ENCODE measurements at regions not wholly inside any gene's neighbourhood (a gene's known extent, or its start where the extent isn't known, plus 50 kb on each side); places are given as distances from the start of the nearest gene placed in this dataset. TPM values are rescaled to one million over a fixed set of nuclear protein-coding genes. Genes with fewer than 3 reads are reported as not detected.

DNA sequence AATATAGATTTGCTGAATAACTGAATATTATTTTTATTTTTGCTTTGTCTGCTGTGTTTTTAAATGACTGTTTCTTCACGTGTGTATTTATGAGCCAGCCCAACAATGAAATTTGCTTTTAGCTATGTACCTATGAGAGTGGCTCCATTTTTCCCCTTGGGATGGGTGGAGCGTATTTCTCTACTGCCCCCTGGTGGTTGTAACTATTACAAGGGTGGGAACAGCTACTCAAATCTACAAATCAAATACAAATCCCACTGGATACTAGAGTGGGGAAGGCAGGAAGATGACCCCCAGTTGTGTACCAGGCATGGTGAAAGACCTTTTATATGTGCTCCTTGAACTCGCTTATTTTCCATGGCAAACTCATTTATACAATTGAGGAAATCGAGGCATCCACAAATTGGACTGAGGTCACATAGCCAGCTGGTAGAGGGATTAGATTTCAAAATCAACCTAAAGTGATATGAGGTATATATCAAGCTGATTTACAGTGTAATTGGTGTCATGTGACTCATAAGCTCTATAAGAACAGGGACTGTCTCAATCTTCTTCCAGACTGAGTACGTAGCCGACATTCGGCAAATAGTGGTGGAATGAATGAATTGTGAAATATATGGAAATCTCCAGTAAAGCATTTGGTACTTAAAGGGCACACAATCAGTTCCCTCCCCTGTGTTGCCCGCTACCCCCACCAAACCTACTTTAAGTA, 69.5 kb upstream of the VEPH1 start:
- no peak overlapping the region for H3K27ac ChIP-seq (ENCODE audit: low read length, poor library complexity, severe bottlenecking)
- no peak overlapping the region for H3K4me2 ChIP-seq (ENCODE audit: low read length, poor library complexity, severe bottlenecking)
- no peak overlapping the region for H3K4me3 ChIP-seq (ENCODE audit: insufficient read depth in 1 of 2, low read depth in 1 of 2, low read length in 2 of 2)
- H2BK12ac ChIP-seq (ENCODE audit: low read length in 2 of 2), result no peak overlapping the region
- no peak overlapping the region for H3K9ac ChIP-seq (ENCODE audit: low read length)
- H2AK5ac ChIP-seq (ENCODE audit: low read length, severe bottlenecking), result peak overlapping the region; percentile 42
- peaks cover 1% of the 10 kb centered on the region for H3K4me1 ChIP-seq (ENCODE audit: control insufficient read depth, insufficient read depth, low read depth, low read length)
- no peaks in the 10 kb centered on the region for H3K9me3 ChIP-seq (ENCODE audit: control insufficient read depth, low read length)
- H3K14ac ChIP-seq (ENCODE audit: low read length in 2 of 2), result no peak overlapping the region
- H3K18ac ChIP-seq (ENCODE audit: low read depth in 1 of 2, low read length in 2 of 2), result no peak overlapping the region
- H3K79me1 ChIP-seq (replicated peaks; ENCODE audit: low read length, poor library complexity, severe bottlenecking), result no peaks in the 10 kb centered on the region
- H2BK15ac ChIP-seq (ENCODE audit: low read depth, poor library complexity, severe bottlenecking), result no peak overlapping the region
- peaks cover 0 to 22% of the 10 kb centered on the region in 2 experiments for H3K36me3 ChIP-seq (ENCODE audit: control insufficient read depth in 1 of 2, insufficient read depth in 2 of 2, low read depth in 1 of 2, low read length in 2 of 2)
- no peak overlapping the region for H4K8ac ChIP-seq (ENCODE audit: low read length)
- no peak overlapping the region for H3K4ac ChIP-seq (ENCODE audit: low read depth in 1 of 2, low read length in 2 of 2)
- no peak overlapping the region for H3K23ac ChIP-seq (ENCODE audit: low read length in 2 of 2)
- H2BK120ac ChIP-seq (ENCODE audit: low read depth, low read length), result no peak overlapping the region
- 44% methylated on average over 3 of the region's 8 CpGs for WGBS
- no peaks in the 10 kb centered on the region for H3K27me3 ChIP-seq (ENCODE audit: control insufficient read depth in 1 of 2, insufficient read depth in 1 of 2, low read length in 2 of 2)
- H2BK5ac ChIP-seq (ENCODE audit: low read depth, low read length, poor library complexity, severe bottlenecking), result no peak overlapping the region
- H2AFZ ChIP-seq (ENCODE audit: low read depth, low read length), result no peak overlapping the region
- no peak overlapping the region for H4K91ac ChIP-seq (ENCODE audit: low read length)
- DNase-seq, result peak; percentile 59

DNA sequence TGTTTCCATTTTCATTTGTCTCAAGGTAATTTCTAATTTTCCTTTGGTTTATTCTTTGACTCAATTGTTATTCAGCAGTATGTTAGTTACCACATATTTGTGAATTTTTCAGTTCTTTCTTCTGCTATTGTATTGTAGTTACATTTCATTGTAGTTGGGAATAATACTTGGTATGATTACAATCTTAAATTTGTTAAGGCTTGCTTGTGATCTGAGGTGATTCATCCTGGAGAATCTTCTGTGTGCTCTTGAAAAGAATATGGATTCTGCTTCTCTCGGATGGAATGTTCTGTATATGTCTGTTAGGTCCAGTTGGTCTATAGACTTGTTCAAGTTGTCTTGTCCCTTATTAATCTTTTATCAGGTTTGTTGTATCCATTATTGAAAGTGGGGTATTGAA, 63.4 kb upstream of the VEPH1 start:
- WGBS, result 82% methylated on average over 1 of the region's 1 CpG
- Histone ChIP-seq H3K36me3 (ENCODE audit: control insufficient read depth in 1 of 2, insufficient read depth in 2 of 2, low read depth in 1 of 2, low read length in 2 of 2) (peaks cover 0 to 5% of the 10 kb centered on the region in 2 experiments), H3K79me1 (replicated peaks; ENCODE audit: low read length, poor library complexity, severe bottlenecking) (no peaks in the 10 kb centered on the region), H2BK15ac (ENCODE audit: low read depth, poor library complexity, severe bottlenecking) (no peak overlapping the region), H3K27ac (ENCODE audit: low read length, poor library complexity, severe bottlenecking) (no peak overlapping the region), H3K4me2 (ENCODE audit: low read length, poor library complexity, severe bottlenecking) (no peak overlapping the region), H3K9me3 (ENCODE audit: control insufficient read depth, low read length) (peaks cover 2% of the 10 kb centered on the region), H2AK5ac (ENCODE audit: low read length, severe bottlenecking) (no peak overlapping the region), H3K4me1 (ENCODE audit: control insufficient read depth, insufficient read depth, low read depth, low read length) (no peaks in the 10 kb centered on the region), H2BK120ac (ENCODE audit: low read depth, low read length) (no peak overlapping the region), H2BK12ac (ENCODE audit: low read length in 2 of 2) (no peak overlapping the region), H4K91ac (ENCODE audit: low read length) (no peak overlapping the region), H4K8ac (ENCODE audit: low read length) (no peak overlapping the region), H3K18ac (ENCODE audit: low read depth in 1 of 2, low read length in 2 of 2) (no peak overlapping the region), H3K14ac (ENCODE audit: low read length in 2 of 2) (no peak overlapping the region), H3K4ac (ENCODE audit: low read depth in 1 of 2, low read length in 2 of 2) (no peak overlapping the region), H2BK5ac (ENCODE audit: low read depth, low read length, poor library complexity, severe bottlenecking) (no peak overlapping the region), H3K4me3 (ENCODE audit: insufficient read depth in 1 of 2, low read depth in 1 of 2, low read length in 2 of 2) (no peak overlapping the region), H2AFZ (ENCODE audit: low read depth, low read length) (no peak overlapping the region), H3K9ac (ENCODE audit: low read length) (no peak overlapping the region), H3K23ac (ENCODE audit: low read length in 2 of 2) (no peak overlapping the region), H3K27me3 (ENCODE audit: control insufficient read depth in 1 of 2, insufficient read depth in 1 of 2, low read length in 2 of 2) (no peaks in the 10 kb centered on the region)
- no peak for DNase-seq

DNA sequence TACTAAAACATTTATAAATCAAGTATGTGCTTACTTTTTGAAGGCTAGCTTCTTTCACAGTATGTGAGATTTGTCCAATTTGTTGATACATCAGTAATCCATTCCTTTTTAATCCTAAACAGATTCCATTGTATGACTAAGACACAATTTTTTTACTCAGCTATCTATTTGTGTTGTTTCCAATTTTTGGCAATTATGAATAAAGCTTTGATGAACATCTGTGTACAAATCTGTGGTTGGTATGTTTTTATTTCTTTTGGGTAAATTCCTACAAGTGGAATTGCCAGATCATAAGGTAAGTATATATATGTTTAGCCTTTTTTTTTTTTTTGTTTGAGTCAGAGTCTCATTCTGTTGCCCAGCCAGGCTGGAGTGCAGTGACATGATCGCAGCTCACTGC, 56.2 kb upstream of the VEPH1 start:
- Histone ChIP-seq H3K14ac (ENCODE audit: low read length in 2 of 2) (no peak overlapping the region), H3K9ac (ENCODE audit: low read length) (no peak overlapping the region), H3K9me3 (ENCODE audit: control insufficient read depth, low read length) (peaks cover 24% of the 10 kb centered on the region), H2BK5ac (ENCODE audit: low read depth, low read length, poor library complexity, severe bottlenecking) (no peak overlapping the region), H4K8ac (ENCODE audit: low read length) (no peak overlapping the region), H3K18ac (ENCODE audit: low read depth in 1 of 2, low read length in 2 of 2) (no peak overlapping the region), H3K4me1 (ENCODE audit: control insufficient read depth, insufficient read depth, low read depth, low read length) (no peaks in the 10 kb centered on the region), H2BK120ac (ENCODE audit: low read depth, low read length) (no peak overlapping the region), H3K27me3 (ENCODE audit: control insufficient read depth in 1 of 2, insufficient read depth in 1 of 2, low read length in 2 of 2) (no peaks in the 10 kb centered on the region), H2AFZ (ENCODE audit: low read depth, low read length) (no peak overlapping the region), H2AK5ac (ENCODE audit: low read length, severe bottlenecking) (no peak overlapping the region), H2BK12ac (ENCODE audit: low read length in 2 of 2) (no peak overlapping the region), H3K4me2 (ENCODE audit: low read length, poor library complexity, severe bottlenecking) (no peak overlapping the region), H2BK15ac (ENCODE audit: low read depth, poor library complexity, severe bottlenecking) (no peak overlapping the region), H3K23ac (ENCODE audit: low read length in 2 of 2) (no peak overlapping the region), H3K4me3 (ENCODE audit: insufficient read depth in 1 of 2, low read depth in 1 of 2, low read length in 2 of 2) (no peak overlapping the region), H3K4ac (ENCODE audit: low read depth in 1 of 2, low read length in 2 of 2) (no peak overlapping the region), H3K79me1 (replicated peaks; ENCODE audit: low read length, poor library complexity, severe bottlenecking) (no peaks in the 10 kb centered on the region), H3K36me3 (ENCODE audit: control insufficient read depth in 1 of 2, insufficient read depth in 2 of 2, low read depth in 1 of 2, low read length in 2 of 2) (peaks cover 0 to 31% of the 10 kb centered on the region in 2 experiments), H3K27ac (ENCODE audit: low read length, poor library complexity, severe bottlenecking) (no peak overlapping the region), H4K91ac (ENCODE audit: low read length) (no peak overlapping the region)
- 100% methylated on average over 1 of the region's 1 CpG for WGBS
- DNase-seq, result no peak

Small RNA genes lying in the stretch of these regions (small RNA-seq; reads per million reads assigned to genes)
- gene RN7SKP46 (ENCODE audit: low read depth), result not detected

Data from mesenchymal stem cell (in vitro differentiated cells and primary cell).